Activated B cell treated with CpG ODN at 0.5 μM for 24 hours (primary cell): ENCODE measurements at regions not wholly inside any gene's neighbourhood (a gene's known extent, or its start where the extent isn't known, plus 50 kb on each side); places are given as distances from the start of the nearest gene placed in this dataset.

Source experiments
- ATAC-seq: fragments of 200-7000 bp; cut with Tn5 transposase; one replicate; pipeline ENCODE4 v1.10.0; 2021; ENCODE audit warnings: low read depth, mild to moderate bottlenecking, moderate library complexity
- CTCF ChIA-PET: fragments of 350-600 bp; sonication (Branson Sonifier 250); formaldehyde crosslinking; loops from one replicate; lab custom pipeline; 2021; ENCODE audit warnings: antibody characterized with exemption; lab: Charles Lee
- POLR2A ChIA-PET: fragments of 350-600 bp; sonication (Branson Sonifier 250); formaldehyde crosslinking; loops from one replicate; lab custom pipeline; 2021; ENCODE audit warnings: antibody characterized with exemption; lab: Charles Lee
- DNase-seq: peaks from one replicate; pipeline ENCODE4 v3.0.0; 2022
- H3K27ac Mint-ChIP-seq: one replicate; pipeline ENCODE4 v1.8.0; 2020; ENCODE audit warnings: mixed read lengths
- H3K27me3 Mint-ChIP-seq: one replicate; pipeline ENCODE4 v1.8.0; 2021; ENCODE audit warnings: mixed read lengths
- H3K36me3 Mint-ChIP-seq: one replicate; pipeline ENCODE4 v1.8.0; 2021; ENCODE audit warnings: low read depth, mixed read lengths
- H3K4me1 Mint-ChIP-seq: one replicate; pipeline ENCODE4 v1.8.0; 2021; ENCODE audit warnings: mixed read lengths
- H3K4me3 Mint-ChIP-seq: one replicate; pipeline ENCODE4 v1.8.0; 2020; ENCODE audit warnings: mild to moderate bottlenecking, mixed read lengths
- H3K9me3 Mint-ChIP-seq: one replicate; pipeline ENCODE4 v1.8.0; 2020; ENCODE audit warnings: mixed read lengths
- CTCF ChIP-seq: fragments of 200-600 bp; IDR thresholded peaks from one replicate; pipeline ENCODE4 v1.8.0; 2022; ENCODE audit warnings: antibody characterized with exemption, mild to moderate bottlenecking
- intact Hi-C: fragments of 100-400 bp; cut with micrococcal nuclease; formaldehyde crosslinking; loops from one replicate; pipeline ENCODE4 v1.15.1; 2024

GRCh38 chr11:69922596-69923111, 103.4 kb upstream of the FGF3 start:
- TF ChIP-seq CTCF = no peak
- CTCF ChIA-PET = no interaction called here

DNA sequence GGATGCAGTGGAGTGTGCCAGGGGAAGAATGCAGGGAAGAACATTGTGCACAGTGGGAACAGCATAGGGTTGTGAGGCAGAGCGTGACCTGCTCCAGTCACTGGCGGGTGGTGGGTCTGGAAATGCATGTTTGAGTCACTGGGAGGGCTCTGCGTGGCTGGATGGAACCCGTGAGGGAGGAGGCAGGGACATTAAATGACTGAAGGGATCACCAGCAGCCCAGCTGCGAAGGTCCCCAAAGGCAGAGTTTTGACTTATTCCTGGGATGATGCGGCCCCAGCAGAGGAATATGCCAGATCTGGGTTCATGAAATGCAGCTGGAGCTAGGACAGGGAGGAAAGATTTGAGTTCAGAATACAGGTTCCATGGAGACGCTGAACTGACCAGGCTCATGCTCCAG, 104.0 kb upstream of the FGF3 start:
- Mint-ChIP-seq H3K27ac (no peak overlapping the region), H3K27me3 (peaks cover 37% of the 10 kb centered on the region)
- CTCF ChIA-PET = no interaction called here

More at GRCh38 chr11:69922596-69923111, 103.4 kb upstream of the FGF3 start:
- no peak overlapping the region for H3K27ac Mint-ChIP-seq
- H3K9me3 Mint-ChIP-seq = no peaks in the 10 kb centered on the region
- H3K36me3 Mint-ChIP-seq = no peaks in the 10 kb centered on the region
- ATAC-seq (no peak), DNase-seq (no peak)
- POLR2A ChIA-PET = no interaction called here
- no peak overlapping the region for H3K4me3 Mint-ChIP-seq
- intact Hi-C loops = no loop called here
- peaks cover 8% of the 10 kb centered on the region for H3K4me1 Mint-ChIP-seq
- peaks cover 34% of the 10 kb centered on the region for H3K27me3 Mint-ChIP-seq

DNA sequence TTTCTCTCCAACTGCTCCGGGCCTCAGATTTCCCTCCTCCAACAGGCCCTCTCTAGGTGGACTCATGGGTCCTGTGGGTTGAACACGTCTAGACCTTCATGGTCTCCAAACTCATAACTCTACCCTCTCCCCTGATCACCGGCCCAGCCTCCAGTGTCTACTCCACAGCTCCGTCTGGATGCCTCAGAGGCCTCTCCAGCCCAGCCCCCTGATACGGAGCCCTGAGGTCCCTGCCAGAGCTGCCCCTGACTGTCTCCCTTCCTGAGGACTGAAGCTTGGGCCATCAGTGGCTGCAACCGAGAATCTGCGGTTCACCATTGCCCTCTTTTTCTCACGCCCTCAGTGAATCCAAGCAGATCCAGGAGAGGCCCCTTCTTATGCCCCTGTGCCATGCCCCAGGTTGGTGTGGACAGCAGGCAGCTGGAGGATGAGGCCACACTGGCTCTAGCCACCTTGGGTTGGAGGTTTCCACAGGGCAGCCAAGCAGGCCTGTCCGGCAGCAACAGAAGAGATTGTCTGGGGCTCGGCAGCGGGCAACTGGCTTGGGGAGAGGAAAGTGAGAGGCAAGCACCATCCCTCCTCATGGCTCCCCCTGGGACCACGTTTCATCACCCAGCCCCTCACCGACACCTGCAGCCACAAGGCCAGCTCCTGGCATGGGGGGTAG, 104.6 kb upstream of the FGF3 start:
- Mint-ChIP-seq H3K27me3 (peaks cover 37% of the 10 kb centered on the region), H3K4me3 (no peak overlapping the region), H3K36me3 (no peaks in the 10 kb centered on the region), H3K4me1 (peaks cover 8% of the 10 kb centered on the region), H3K9me3 (no peaks in the 10 kb centered on the region), H3K27ac (no peak overlapping the region)
- TF ChIP-seq CTCF = no peak
- DNase-seq = no peak
- ChIA-PET CTCF (no interaction called here), POLR2A (no interaction called here)
- no peak for ATAC-seq
- intact Hi-C loops = no loop called here

More for the DNA sequence above, 104.0 kb upstream of the FGF3 start:
- peaks cover 8% of the 10 kb centered on the region for H3K4me1 Mint-ChIP-seq
- POLR2A ChIA-PET = no interaction called here
- no peaks in the 10 kb centered on the region for H3K36me3 Mint-ChIP-seq
- DNase-seq = no peak
- H3K4me3 Mint-ChIP-seq = no peak overlapping the region
- TF ChIP-seq CTCF = no peak
- no peak for ATAC-seq
- intact Hi-C loops = no loop called here
- no peaks in the 10 kb centered on the region for H3K9me3 Mint-ChIP-seq

DNA sequence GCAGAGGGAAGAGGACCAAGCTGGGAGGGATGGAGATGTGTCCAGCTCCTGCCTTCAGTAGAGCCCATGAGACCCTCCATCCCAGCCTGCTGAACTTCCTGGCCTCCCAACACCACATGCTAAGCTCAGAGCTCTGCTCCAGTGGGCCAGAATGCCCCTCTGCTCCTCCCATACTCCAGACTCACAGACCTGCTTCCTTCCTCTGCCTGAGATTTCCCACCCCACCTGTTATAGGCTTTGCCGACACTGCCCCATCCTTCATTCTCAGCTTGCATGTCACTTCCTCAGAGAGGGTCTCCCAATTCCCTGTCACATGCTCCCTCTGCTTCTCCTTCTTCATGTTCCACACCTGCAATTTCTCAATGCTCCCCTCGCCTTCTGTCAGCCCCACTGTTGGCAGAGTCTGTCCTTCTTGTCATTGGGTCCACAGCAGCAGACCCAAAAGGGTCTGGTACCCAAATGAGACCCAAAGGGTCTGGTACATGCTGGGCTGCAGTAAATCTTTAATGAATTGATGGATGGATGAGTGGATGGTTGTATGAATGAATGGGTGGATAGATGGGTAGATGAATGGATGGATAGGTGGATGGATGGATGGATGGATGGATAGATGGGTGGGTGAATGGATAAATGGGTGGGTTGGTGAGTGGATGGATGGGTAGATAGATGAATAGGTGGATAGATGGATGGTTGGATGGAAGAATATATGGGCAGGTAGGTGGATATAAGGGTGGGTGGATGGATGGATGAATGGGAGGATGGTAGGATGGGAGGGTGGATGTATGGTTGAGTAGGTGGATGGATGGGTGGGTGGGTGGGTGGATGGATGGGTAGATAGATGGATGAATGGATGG, 105.3 kb upstream of the FGF3 start:
- no peak for TF ChIP-seq CTCF

More for the DNA sequence above, 105.3 kb upstream of the FGF3 start:
- Mint-ChIP-seq H3K27ac (no peak overlapping the region), H3K4me1 (peaks cover 8% of the 10 kb centered on the region), H3K36me3 (no peaks in the 10 kb centered on the region), H3K4me3 (no peak overlapping the region), H3K9me3 (peaks cover 2% of the 10 kb centered on the region), H3K27me3 (peaks cover 37% of the 10 kb centered on the region)
- intact Hi-C loops = no loop called here
- ChIA-PET POLR2A (no interaction called here), CTCF (no interaction called here)
- no peak for DNase-seq
- ATAC-seq = no peak
